ENCODE measurements at regions not wholly inside any gene's neighbourhood (a gene's known extent, or its start where the extent isn't known, plus 50 kb on each side); places are given as distances from the start of the nearest gene placed in this dataset.

GRCh38 chr13:74479124-74479523 lies 344.9 kb upstream of the KLF12 start:
- H3K36me3 Mint-ChIP-seq: no peaks in the 10 kb centered on the region
- H3K4me1 Mint-ChIP-seq: no peaks in the 10 kb centered on the region
- DNase-seq (ENCODE audit: low spot score) (no peak), ATAC-seq (no peak)
- CTCF ChIA-PET: no interaction called here
- no peak for TF ChIP-seq ZNF512 (CRISPR knock-in tag; IDR thresholded peaks at IDR 0.05; ENCODE audit: borderline replicate concordance)
- TF ChIP-seq, protein P1, sequence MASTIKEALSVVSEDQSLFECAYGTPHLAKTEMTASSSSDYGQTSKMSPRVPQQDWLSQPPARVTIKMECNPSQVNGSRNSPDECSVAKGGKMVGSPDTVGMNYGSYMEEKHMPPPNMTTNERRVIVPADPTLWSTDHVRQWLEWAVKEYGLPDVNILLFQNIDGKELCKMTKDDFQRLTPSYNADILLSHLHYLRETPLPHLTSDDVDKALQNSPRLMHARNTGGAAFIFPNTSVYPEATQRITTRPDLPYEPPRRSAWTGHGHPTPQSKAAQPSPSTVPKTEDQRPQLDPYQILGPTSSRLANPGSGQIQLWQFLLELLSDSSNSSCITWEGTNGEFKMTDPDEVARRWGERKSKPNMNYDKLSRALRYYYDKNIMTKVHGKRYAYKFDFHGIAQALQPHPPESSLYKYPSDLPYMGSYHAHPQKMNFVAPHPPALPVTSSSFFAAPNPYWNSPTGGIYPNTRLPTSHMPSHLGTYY (CRISPR knock-in tag; IDR thresholded peaks at IDR 0.05): no peak
- no peak for TF ChIP-seq ZNF396 (CRISPR knock-in tag; IDR thresholded peaks at IDR 0.05; ENCODE audit: borderline replicate concordance)
- no peak for TF ChIP-seq E2F5 (CRISPR knock-in tag; IDR thresholded peaks at IDR 0.05)
- no peak for TF ChIP-seq SOX15 (CRISPR knock-in tag; IDR thresholded peaks at IDR 0.05)
- TF ChIP-seq SP1 (CRISPR knock-in tag; conservative IDR thresholded peaks at IDR 0.05): no peak
- no peak for TF ChIP-seq CBFB (CRISPR knock-in tag; IDR thresholded peaks at IDR 0.05; ENCODE audit: low read depth)
- no peak for TF ChIP-seq IRF2 (CRISPR knock-in tag; IDR thresholded peaks at IDR 0.05; ENCODE audit: borderline replicate concordance, low read depth)
- TF ChIP-seq ZNF138 (CRISPR knock-in tag; conservative IDR thresholded peaks at IDR 0.05): no peak
- TF ChIP-seq, protein P2, sequence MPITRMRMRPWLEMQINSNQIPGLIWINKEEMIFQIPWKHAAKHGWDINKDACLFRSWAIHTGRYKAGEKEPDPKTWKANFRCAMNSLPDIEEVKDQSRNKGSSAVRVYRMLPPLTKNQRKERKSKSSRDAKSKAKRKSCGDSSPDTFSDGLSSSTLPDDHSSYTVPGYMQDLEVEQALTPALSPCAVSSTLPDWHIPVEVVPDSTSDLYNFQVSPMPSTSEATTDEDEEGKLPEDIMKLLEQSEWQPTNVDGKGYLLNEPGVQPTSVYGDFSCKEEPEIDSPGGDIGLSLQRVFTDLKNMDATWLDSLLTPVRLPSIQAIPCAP (CRISPR knock-in tag; IDR thresholded peaks at IDR 0.05): no peak
- TF ChIP-seq, protein P3, sequence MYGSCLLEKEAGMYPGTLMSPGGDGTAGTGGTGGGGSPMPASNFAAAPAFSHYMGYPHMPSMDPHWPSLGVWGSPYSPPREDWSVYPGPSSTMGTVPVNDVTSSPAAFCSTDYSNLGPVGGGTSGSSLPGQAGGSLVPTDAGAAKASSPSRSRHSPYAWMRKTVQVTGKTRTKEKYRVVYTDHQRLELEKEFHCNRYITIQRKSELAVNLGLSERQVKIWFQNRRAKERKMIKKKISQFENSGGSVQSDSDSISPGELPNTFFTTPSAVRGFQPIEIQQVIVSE (CRISPR knock-in tag; IDR thresholded peaks at IDR 0.05; ENCODE audit: borderline replicate concordance): no peak
- TF ChIP-seq, protein P4, sequence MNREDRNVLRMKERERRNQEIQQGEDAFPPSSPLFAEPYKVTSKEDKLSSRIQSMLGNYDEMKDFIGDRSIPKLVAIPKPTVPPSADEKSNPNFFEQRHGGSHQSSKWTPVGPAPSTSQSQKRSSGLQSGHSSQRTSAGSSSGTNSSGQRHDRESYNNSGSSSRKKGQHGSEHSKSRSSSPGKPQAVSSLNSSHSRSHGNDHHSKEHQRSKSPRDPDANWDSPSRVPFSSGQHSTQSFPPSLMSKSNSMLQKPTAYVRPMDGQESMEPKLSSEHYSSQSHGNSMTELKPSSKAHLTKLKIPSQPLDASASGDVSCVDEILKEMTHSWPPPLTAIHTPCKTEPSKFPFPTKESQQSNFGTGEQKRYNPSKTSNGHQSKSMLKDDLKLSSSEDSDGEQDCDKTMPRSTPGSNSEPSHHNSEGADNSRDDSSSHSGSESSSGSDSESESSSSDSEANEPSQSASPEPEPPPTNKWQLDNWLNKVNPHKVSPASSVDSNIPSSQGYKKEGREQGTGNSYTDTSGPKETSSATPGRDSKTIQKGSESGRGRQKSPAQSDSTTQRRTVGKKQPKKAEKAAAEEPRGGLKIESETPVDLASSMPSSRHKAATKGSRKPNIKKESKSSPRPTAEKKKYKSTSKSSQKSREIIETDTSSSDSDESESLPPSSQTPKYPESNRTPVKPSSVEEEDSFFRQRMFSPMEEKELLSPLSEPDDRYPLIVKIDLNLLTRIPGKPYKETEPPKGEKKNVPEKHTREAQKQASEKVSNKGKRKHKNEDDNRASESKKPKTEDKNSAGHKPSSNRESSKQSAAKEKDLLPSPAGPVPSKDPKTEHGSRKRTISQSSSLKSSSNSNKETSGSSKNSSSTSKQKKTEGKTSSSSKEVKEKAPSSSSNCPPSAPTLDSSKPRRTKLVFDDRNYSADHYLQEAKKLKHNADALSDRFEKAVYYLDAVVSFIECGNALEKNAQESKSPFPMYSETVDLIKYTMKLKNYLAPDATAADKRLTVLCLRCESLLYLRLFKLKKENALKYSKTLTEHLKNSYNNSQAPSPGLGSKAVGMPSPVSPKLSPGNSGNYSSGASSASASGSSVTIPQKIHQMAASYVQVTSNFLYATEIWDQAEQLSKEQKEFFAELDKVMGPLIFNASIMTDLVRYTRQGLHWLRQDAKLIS (CRISPR knock-in tag; IDR thresholded peaks at IDR 0.05; ENCODE audit: borderline replicate concordance): no peak
- TF ChIP-seq GABPB1 (CRISPR knock-in tag; IDR thresholded peaks at IDR 0.05): no peak
- TF ChIP-seq, protein P5, sequence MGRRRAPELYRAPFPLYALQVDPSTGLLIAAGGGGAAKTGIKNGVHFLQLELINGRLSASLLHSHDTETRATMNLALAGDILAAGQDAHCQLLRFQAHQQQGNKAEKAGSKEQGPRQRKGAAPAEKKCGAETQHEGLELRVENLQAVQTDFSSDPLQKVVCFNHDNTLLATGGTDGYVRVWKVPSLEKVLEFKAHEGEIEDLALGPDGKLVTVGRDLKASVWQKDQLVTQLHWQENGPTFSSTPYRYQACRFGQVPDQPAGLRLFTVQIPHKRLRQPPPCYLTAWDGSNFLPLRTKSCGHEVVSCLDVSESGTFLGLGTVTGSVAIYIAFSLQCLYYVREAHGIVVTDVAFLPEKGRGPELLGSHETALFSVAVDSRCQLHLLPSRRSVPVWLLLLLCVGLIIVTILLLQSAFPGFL (CRISPR knock-in tag; IDR thresholded peaks at IDR 0.05; ENCODE audit: borderline replicate concordance): no peak
- no peak for TF ChIP-seq ZNF121 (CRISPR knock-in tag; IDR thresholded peaks at IDR 0.05)
- TF ChIP-seq ZBTB43 (CRISPR knock-in tag; IDR thresholded peaks at IDR 0.05): no peak
- TF ChIP-seq ZNF416 (CRISPR knock-in tag; IDR thresholded peaks at IDR 0.05): no peak
- no peak for TF ChIP-seq SMAD4 (CRISPR knock-in tag; IDR thresholded peaks at IDR 0.05)
- no peak for TF ChIP-seq KAT7 (CRISPR knock-in tag; IDR thresholded peaks at IDR 0.05; ENCODE audit: borderline replicate concordance)
- peaks cover 13% of the 10 kb centered on the region for H3K9me3 Mint-ChIP-seq
- no peak overlapping the region for H3K4me3 Mint-ChIP-seq
- H3K27me3 Mint-ChIP-seq (ENCODE audit: low read depth): no peaks in the 10 kb centered on the region
- H3K27ac Mint-ChIP-seq: no peak overlapping the region
- POLR2A ChIA-PET: no interaction called here

Measured in WTC11 (cell line).